ENCODE measurements at regions not wholly inside any gene's neighbourhood (a gene's known extent, or its start where the extent isn't known, plus 50 kb on each side); places are given as distances from the start of the nearest gene placed in this dataset.

GRCh38 chr5:153340738-153341137 is 149.7 kb upstream of the GRIA1 start:
- TF ChIP-seq POLR2AphosphoS5 (IDR thresholded peaks at IDR 0.05) (no peak), CTCF (IDR thresholded peaks at IDR 0.05) (no peak), POLR2A (IDR thresholded peaks at IDR 0.05) (no peak)
